Ishikawa (cell line): ENCODE measurements at regions not wholly inside any gene's neighbourhood (a gene's known extent, or its start where the extent isn't known, plus 50 kb on each side); places are given as distances from the start of the nearest gene placed in this dataset.

Experiments
- CEBPB ChIP-seq: IDR thresholded peaks from 2 replicates; pipeline ENCODE4 v1.6.1; 2012
- CREB1 ChIP-seq: IDR thresholded peaks from 2 replicates; pipeline ENCODE4 v1.6.1; 2012; ENCODE audit warnings: low read depth
- EGR1 ChIP-seq: IDR thresholded peaks from 2 replicates; pipeline ENCODE4 v1.6.1; 2012
- EP300 ChIP-seq: IDR thresholded peaks from 2 replicates; pipeline ENCODE4 v1.6.1; 2012; ENCODE audit warnings: borderline replicate concordance
- FOXM1 ChIP-seq: IDR thresholded peaks from 2 replicates; pipeline ENCODE4 v1.6.1; 2012; ENCODE audit warnings: low read depth, borderline replicate concordance
- MAX ChIP-seq: IDR thresholded peaks from 2 replicates; pipeline ENCODE4 v1.6.1; 2012
- NFIC ChIP-seq: IDR thresholded peaks from 2 replicates; pipeline ENCODE4 v1.6.1; 2012
- RAD21 ChIP-seq: IDR thresholded peaks from 2 replicates; pipeline ENCODE4 v1.6.1; 2012; ENCODE audit warnings: low read depth
- REST ChIP-seq: IDR thresholded peaks from 2 replicates; pipeline ENCODE4 v1.6.1; 2012; ENCODE audit warnings: low read depth, mild to moderate bottlenecking
- TAF1 ChIP-seq: IDR thresholded peaks from 2 replicates; pipeline ENCODE4 v1.6.1; 2012; ENCODE audit warnings: low read depth, mild to moderate bottlenecking
- TCF12 ChIP-seq: IDR thresholded peaks from 2 replicates; pipeline ENCODE4 v1.6.1; 2012; ENCODE audit warnings: low read depth
- TEAD4 ChIP-seq: IDR thresholded peaks from 2 replicates; pipeline ENCODE4 v1.6.1; 2012
- USF1 ChIP-seq: IDR thresholded peaks from 2 replicates; pipeline ENCODE4 v1.6.1; 2012
- YY1 ChIP-seq: IDR thresholded peaks from 2 replicates; pipeline ENCODE4 v1.6.1; 2012; ENCODE audit warnings: low read depth
- ZBTB7A ChIP-seq: IDR thresholded peaks from 2 replicates; pipeline ENCODE4 v1.6.1; 2012; ENCODE audit warnings: low read depth

GRCh38 chr13:107812014-107812412, 403.3 kb downstream of the LIG4 start:
- TF ChIP-seq FOXM1 (no peak), CREB1 (no peak), EGR1 (no peak), TCF12 (no peak), RAD21 (no peak), MAX (no peak), TEAD4 (no peak)

DNA sequence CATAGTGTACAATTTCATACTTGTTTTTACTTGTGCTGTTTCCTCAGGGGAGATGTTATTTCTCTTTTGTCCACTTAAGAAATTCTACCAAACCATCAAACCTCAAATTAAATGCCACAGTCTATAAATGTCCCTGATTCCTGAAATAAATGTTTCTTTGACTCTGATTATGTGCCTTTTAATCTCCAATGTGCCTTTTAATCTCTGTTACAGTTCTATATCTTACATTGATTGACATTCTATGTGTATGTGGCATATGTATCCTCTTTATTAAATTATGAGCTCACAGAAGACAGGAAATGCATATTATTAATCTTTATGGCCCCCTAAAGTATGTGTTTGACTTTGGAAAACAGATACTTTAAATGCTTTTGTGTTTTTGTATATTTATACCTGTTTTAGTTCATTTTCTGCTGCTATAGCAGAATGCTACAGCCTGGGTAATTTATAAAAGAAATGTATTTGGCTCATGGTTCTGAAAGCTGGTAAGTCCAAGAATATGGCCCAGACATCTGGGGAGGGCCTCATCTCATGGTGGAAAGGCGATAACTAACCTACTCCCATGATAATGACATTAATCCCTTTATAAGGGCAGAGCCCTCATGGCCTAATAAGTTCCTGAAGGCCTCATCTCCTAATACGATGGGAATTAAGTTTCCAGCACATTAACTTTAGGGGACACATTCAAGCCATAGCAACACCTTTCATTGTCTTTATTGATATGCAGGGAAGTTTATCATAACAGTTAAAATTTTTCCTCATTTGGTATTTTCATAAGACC, 403.9 kb downstream of the LIG4 start:
- TF ChIP-seq ZBTB7A, result no peak
- TF ChIP-seq TEAD4, result no peak
- no peak for TF ChIP-seq EGR1
- TF ChIP-seq CEBPB, result no peak
- no peak for TF ChIP-seq EP300
- no peak for TF ChIP-seq NFIC
- no peak for TF ChIP-seq REST
- TF ChIP-seq TCF12, result no peak
- TF ChIP-seq TAF1, result no peak
- TF ChIP-seq CREB1, result no peak
- TF ChIP-seq MAX, result no peak
- no peak for TF ChIP-seq YY1
- no peak for TF ChIP-seq FOXM1
- TF ChIP-seq RAD21, result no peak
- no peak for TF ChIP-seq USF1

GRCh38 chr13:107809125-107809524, 406.2 kb downstream of the LIG4 start:
- no peak for TF ChIP-seq YY1

DNA sequence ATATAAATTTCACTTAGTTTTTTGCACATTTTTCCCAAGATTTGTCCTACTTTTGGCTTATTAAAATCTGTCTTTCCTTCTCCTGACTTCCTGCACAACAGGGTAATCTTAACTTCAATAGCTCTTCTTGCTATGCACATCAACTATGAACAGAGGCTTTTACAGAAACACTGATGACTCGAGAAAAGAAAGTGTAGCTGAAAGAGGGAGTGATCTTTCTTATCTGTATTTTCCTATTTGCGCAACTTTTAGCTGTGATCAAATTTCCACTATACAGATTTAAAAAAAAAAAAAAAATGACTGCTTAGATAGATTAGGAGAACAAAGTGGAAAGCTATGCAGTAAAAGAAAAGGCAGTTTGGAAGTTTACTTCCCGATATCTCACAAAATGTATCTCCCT, 406.9 kb downstream of the LIG4 start:
- TF ChIP-seq EP300, result no peak
- no peak for TF ChIP-seq CREB1
- no peak for TF ChIP-seq FOXM1
- no peak for TF ChIP-seq USF1

- TF ChIP-seq REST (no peak), USF1 (no peak), EP300 (no peak), CREB1 (no peak), ZBTB7A (no peak), NFIC (no peak), YY1 (no peak), MAX (no peak), RAD21 (no peak), TAF1 (no peak), FOXM1 (no peak), TCF12 (no peak), CEBPB (no peak), EGR1 (no peak), TEAD4 (no peak)
Measured at GRCh38 chr13:107807306-107808073, 407.8 kb downstream of the LIG4 start.

- no peak for TF ChIP-seq RAD21
Measured at GRCh38 chr13:107806726-107807125, 408.6 kb downstream of the LIG4 start.
